Upper lobe of left lung (tissue), 6 donors: ENCODE measurements at regions not wholly inside any gene's neighbourhood (a gene's known extent, or its start where the extent isn't known, plus 50 kb on each side); places are given as distances from the start of the nearest gene placed in this dataset.

Experiments used
- ATAC-seq, 2 donors: fragments of 200-7000 bp; cut with Tn5 transposase; one replicate each; pipeline ENCODE4 v1.9.1; 2022; ENCODE audit warnings: mild to moderate bottlenecking in 2 of 2, moderate library complexity in 2 of 2; ENCODE audit not compliant: low FRiP score in 2 of 2
- DNase-seq, 2 donors: peaks; one replicate each; pipeline ENCODE4 v3.0.0-alpha.2; 2019 to 2020
- H3K27ac ChIP-seq, 4 donors: fragments of 200-600 bp; sonication (generic); one replicate each; pipeline ENCODE4 v1.5.1; 2016 to 2019
- H3K27me3 ChIP-seq, 4 donors: fragments of 200-600 bp; sonication (generic); one replicate each; pipeline ENCODE4 v1.5.1; 2017 to 2019
- H3K36me3 ChIP-seq, 4 donors: fragments of 200-600 bp; sonication (generic); one replicate each; pipeline ENCODE4 v1.5.1; 2016 to 2019
- H3K4me1 ChIP-seq, 4 donors: fragments of 200-600 bp; sonication (generic); one replicate each; pipeline ENCODE4 v1.5.1; 2018 to 2019
- H3K4me3 ChIP-seq, 4 donors: fragments of 200-600 bp; sonication (generic); one replicate each; pipeline ENCODE4 v1.5.1; 2017 to 2019; ENCODE audit warnings: mild to moderate bottlenecking in 2 of 4, moderate library complexity in 1 of 4
- H3K9me3 ChIP-seq, 4 donors: fragments of 200-600 bp; sonication (generic); one replicate each; pipeline ENCODE4 v1.5.1; 2018 to 2019
- EP300 ChIP-seq, 4 donors: sonication (generic); formaldehyde crosslinking; IDR thresholded peaks; one replicate each; pipeline ENCODE4 v1.5.1; 2017; ENCODE audit warnings: antibody characterized with exemption in 4 of 4, control low read depth in 2 of 4
- POLR2A ChIP-seq, 4 donors: fragments of 450-650 bp; IDR thresholded peaks; one replicate each; pipeline ENCODE4 v1.5.1; 2016 to 2017; ENCODE audit warnings: antibody characterized with exemption in 4 of 4, mild to moderate bottlenecking in 2 of 4
- POLR2AphosphoS5 ChIP-seq, 2 donors: sonication (generic); formaldehyde crosslinking; IDR thresholded peaks; one replicate each; pipeline ENCODE4 v1.5.1; 2017; ENCODE audit warnings: antibody characterized with exemption in 2 of 2
- WGBS, 2 donors: methylation state at CpG; one replicate each; pipeline ENCODE4 v1.1.5; 2017 to 2018; 5-methylcytosine and 5-hydroxymethylcytosine counted together
- TF ChIP-seq, protein P1 (sequence below), 6 experiments: fragments of 450-650 bp in 4 of 6; fragments of 200-600 bp in 2 of 6; sonication (generic) in 2 of 6; IDR thresholded peaks; one replicate each; pipeline ENCODE4 v1.5.1; 2016 to 2019; ENCODE audit warnings: antibody characterized with exemption in 6 of 6
- donor health status: DM: no; HTN: no; CAD: no; lungs with moderate emphysema.
- donor health status: DM: no; HTN: yes; CAD: no; lungs with severe emphysema.

DNA sequence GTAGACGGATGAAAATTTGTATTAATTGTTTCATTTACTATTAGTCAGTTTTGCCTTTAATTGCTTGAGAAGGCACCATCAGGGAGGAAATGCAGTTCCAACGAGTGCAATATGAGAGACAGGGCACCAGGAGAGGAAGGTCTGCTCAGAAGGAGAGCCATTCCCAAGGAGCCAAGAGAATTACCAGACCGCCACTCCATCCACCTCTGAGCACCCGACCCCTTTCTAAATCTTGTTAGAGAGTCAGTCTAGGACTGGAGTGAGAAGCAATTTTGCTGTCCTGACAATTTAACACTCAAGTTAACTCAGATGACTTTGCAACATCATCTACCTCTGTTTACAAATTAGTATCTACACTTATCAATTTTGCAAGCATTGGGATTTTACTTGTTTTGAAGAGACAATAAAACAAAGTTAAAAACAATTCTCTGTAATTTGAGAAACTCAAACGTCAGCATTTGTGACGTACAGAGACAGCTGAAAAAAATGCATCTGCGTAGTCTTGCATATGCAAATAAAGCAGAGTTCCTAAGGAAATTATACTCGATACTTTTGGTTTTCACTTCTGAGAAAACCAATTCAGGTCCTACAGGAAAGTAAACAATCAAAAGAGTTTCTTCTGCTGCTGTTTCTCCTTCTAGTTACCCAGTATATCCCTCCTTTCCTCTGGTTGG lies 1704.7 kb upstream of the TENM3 start:
- no peak overlapping the region for H3K27ac ChIP-seq
- WGBS, 2 donors, result 66 to 68% methylated on average over 8 of the region's 8 CpGs
- DNase-seq (no peak), ATAC-seq (no peak)
- H3K36me3 ChIP-seq, result no peaks in the 10 kb centered on the region
- H3K4me3 ChIP-seq, result no peak overlapping the region
- H3K27me3 ChIP-seq, result no peaks in the 10 kb centered on the region
- H3K9me3 ChIP-seq, result no peaks in the 10 kb centered on the region
- TF ChIP-seq EP300 (IDR thresholded peaks at IDR 0.05) (no peak), POLR2AphosphoS5 (IDR thresholded peaks at IDR 0.05) (no peak), POLR2A (IDR thresholded peaks at IDR 0.05) (no peak)
- TF ChIP-seq, protein P1, sequence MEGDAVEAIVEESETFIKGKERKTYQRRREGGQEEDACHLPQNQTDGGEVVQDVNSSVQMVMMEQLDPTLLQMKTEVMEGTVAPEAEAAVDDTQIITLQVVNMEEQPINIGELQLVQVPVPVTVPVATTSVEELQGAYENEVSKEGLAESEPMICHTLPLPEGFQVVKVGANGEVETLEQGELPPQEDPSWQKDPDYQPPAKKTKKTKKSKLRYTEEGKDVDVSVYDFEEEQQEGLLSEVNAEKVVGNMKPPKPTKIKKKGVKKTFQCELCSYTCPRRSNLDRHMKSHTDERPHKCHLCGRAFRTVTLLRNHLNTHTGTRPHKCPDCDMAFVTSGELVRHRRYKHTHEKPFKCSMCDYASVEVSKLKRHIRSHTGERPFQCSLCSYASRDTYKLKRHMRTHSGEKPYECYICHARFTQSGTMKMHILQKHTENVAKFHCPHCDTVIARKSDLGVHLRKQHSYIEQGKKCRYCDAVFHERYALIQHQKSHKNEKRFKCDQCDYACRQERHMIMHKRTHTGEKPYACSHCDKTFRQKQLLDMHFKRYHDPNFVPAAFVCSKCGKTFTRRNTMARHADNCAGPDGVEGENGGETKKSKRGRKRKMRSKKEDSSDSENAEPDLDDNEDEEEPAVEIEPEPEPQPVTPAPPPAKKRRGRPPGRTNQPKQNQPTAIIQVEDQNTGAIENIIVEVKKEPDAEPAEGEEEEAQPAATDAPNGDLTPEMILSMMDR (IDR thresholded peaks at IDR 0.05), result no peak
- H3K4me1 ChIP-seq, result no peaks in the 10 kb centered on the region

DNA sequence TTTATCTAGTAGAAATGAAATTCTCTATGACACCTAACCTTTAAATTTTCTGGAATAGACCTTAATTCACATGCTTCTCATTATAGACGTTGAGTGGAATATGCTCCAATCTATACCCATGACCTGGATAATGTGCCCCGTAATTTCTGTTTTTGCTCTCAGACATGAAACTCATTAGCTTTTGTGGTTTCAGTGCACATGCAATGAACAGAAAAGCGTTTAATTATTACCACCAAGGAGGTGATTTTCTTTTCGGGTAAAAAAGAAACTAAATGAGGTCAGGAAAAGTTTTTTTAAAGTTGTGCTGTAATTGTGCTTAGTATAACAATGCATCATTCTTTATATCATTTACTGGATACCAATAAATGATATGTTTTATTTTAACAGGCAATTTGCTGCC lies 1703.9 kb upstream of the TENM3 start:
- 73 to 81% methylated on average over 4 of the region's 4 CpGs for WGBS, 2 donors
- no peak for DNase-seq
- Histone ChIP-seq H3K4me3 (no peak overlapping the region), H3K27ac (no peak overlapping the region), H3K36me3 (no peaks in the 10 kb centered on the region), H3K4me1 (no peaks in the 10 kb centered on the region), H3K9me3 (no peaks in the 10 kb centered on the region), H3K27me3 (no peaks in the 10 kb centered on the region)
- ATAC-seq, result no peak
- no peak for TF ChIP-seq POLR2A (IDR thresholded peaks at IDR 0.05)

GRCh38 chr4:180541678-180542077 lies 1701.5 kb upstream of the TENM3 start:
- DNase-seq (no peak), ATAC-seq (no peak)
- TF ChIP-seq, protein P1 (IDR thresholded peaks at IDR 0.05), result no peak
- TF ChIP-seq POLR2A (IDR thresholded peaks at IDR 0.05) (no peak), POLR2AphosphoS5 (IDR thresholded peaks at IDR 0.05) (no peak), EP300 (IDR thresholded peaks at IDR 0.05) (no peak)
- no peaks in the 10 kb centered on the region for H3K4me1 ChIP-seq
- H3K4me3 ChIP-seq, result no peak overlapping the region
- H3K27me3 ChIP-seq, result no peaks in the 10 kb centered on the region
- no peaks in the 10 kb centered on the region for H3K36me3 ChIP-seq
- no peak overlapping the region for H3K27ac ChIP-seq
- H3K9me3 ChIP-seq, result no peaks in the 10 kb centered on the region

DNA sequence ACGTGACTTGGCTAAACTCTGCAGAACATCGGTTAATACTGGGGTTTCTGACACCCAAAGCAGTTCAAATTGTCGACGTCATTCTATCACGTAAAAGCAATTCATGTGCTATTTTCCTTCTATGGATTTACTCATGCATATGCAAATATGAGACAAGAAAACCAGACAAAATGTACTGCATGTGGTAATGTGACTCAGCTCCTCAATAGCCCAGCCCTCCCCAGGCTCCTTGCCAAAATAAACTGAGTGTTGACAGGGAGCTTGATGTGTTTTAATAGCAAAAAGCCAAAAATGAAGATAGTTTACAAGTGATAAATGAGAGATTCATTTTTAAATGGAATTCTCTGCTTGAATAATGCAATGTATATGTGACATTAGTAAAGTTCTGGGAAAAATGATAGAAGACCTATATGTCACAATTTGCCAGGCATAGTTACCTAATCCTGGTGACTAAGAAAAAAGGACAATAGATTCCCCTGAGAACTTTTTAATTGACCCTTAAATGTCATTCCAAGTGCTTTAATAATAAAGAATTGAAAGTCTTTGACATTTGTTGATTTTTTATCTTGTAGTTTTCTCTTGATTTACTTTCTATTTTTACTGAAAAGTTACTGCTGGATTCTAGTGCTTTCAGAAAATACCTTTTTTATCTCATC lies 1700.6 kb upstream of the TENM3 start:
- TF ChIP-seq, protein P1 (IDR thresholded peaks at IDR 0.05), result no peak
- TF ChIP-seq POLR2AphosphoS5 (IDR thresholded peaks at IDR 0.05) (no peak), POLR2A (IDR thresholded peaks at IDR 0.05) (no peak), EP300 (IDR thresholded peaks at IDR 0.05) (no peak)
- 62 to 67% methylated on average over 5 of the region's 5 CpGs for WGBS, 2 donors
- H3K9me3 ChIP-seq, result no peaks in the 10 kb centered on the region
- H3K4me3 ChIP-seq, result no peak overlapping the region
- H3K27ac ChIP-seq, result no peak overlapping the region
- no peak for DNase-seq
- no peaks in the 10 kb centered on the region for H3K27me3 ChIP-seq
- ATAC-seq, result no peak
- no peaks in the 10 kb centered on the region for H3K36me3 ChIP-seq
- no peaks in the 10 kb centered on the region for H3K4me1 ChIP-seq

DNA sequence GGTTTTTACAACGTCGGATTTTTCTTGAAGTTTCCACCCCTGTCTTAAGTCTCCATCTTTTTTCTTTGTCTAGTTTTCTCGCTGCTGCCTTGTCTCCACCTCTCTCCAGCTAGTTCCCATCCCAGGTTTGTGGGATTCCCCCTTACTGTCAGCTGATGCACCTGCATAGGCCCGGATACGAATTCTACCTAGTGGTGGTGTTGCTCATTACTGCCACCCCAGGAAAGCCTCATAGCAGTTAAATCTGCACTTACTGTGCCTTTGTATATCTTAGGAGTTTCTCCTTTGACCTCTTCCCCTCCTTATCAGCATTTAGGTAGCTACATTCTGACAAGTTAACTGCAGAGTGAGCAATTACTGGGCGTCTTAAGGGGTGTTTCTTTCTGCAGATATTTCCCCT lies 1693.1 kb upstream of the TENM3 start:
- no peaks in the 10 kb centered on the region for H3K4me1 ChIP-seq
- no peaks in the 10 kb centered on the region for H3K36me3 ChIP-seq
- H3K27me3 ChIP-seq, result no peaks in the 10 kb centered on the region
- no peak overlapping the region for H3K27ac ChIP-seq
- no peak for DNase-seq
- no peak for ATAC-seq
- WGBS, 2 donors, result 30 to 87% methylated on average over 6 of the region's 6 CpGs
- H3K9me3 ChIP-seq, result no peaks in the 10 kb centered on the region
- no peak overlapping the region for H3K4me3 ChIP-seq
- TF ChIP-seq POLR2AphosphoS5 (IDR thresholded peaks at IDR 0.05), result no peak
- no peak for TF ChIP-seq POLR2A (IDR thresholded peaks at IDR 0.05)
- TF ChIP-seq, protein P1 (IDR thresholded peaks at IDR 0.05), result no peak
- no peak for TF ChIP-seq EP300 (IDR thresholded peaks at IDR 0.05)
